Right lobe of liver (tissue), 4 donors: ENCODE measurements at regions not wholly inside any gene's neighbourhood (a gene's known extent, or its start where the extent isn't known, plus 50 kb on each side); places are given as distances from the start of the nearest gene placed in this dataset.

Source experiments
- POLR2A ChIP-seq: fragments of 450-650 bp; IDR thresholded peaks from one replicate; pipeline ENCODE4 v1.6.1; 2017; ENCODE audit warnings: antibody characterized with exemption, mild to moderate bottlenecking
- TF ChIP-seq, protein P1 (sequence below), 4 donors: fragments of 200-600 bp in 3 of 4; fragments of 450-650 bp in 1 of 4; IDR thresholded peaks; one replicate each; pipeline versions ENCODE4 v1.5.1 to v1.8.0; 2016 to 2022; ENCODE audit warnings: antibody characterized with exemption in 4 of 4, mild to moderate bottlenecking in 2 of 4
- donor health status: DM: no; HTN: no; CAD: no.
- donor health status: DM: no; HTN: no; CAD: no.
- donor health status: DM: no; HTN: yes; CAD: no.

DNA sequence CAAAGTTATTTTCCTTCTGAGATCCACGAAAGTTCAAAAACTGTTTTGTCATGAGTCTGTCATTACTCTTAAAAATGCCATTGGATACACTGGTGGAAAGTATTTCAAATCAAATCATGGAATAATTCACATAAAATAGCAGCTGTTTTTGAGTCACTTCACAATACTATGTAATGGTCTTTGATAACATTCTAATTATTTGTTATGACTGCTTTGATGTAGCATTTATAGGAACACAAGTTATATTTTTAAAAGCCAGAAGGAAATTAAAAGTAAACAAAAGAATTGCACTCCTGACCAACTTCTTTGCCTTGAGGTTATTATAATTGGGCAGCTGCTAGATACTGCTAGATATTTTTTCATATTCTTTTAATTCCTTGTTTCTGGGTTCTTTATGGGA is 473.2 kb downstream of the CCER1 start:
- TF ChIP-seq, protein P1, sequence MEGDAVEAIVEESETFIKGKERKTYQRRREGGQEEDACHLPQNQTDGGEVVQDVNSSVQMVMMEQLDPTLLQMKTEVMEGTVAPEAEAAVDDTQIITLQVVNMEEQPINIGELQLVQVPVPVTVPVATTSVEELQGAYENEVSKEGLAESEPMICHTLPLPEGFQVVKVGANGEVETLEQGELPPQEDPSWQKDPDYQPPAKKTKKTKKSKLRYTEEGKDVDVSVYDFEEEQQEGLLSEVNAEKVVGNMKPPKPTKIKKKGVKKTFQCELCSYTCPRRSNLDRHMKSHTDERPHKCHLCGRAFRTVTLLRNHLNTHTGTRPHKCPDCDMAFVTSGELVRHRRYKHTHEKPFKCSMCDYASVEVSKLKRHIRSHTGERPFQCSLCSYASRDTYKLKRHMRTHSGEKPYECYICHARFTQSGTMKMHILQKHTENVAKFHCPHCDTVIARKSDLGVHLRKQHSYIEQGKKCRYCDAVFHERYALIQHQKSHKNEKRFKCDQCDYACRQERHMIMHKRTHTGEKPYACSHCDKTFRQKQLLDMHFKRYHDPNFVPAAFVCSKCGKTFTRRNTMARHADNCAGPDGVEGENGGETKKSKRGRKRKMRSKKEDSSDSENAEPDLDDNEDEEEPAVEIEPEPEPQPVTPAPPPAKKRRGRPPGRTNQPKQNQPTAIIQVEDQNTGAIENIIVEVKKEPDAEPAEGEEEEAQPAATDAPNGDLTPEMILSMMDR (IDR thresholded peaks at IDR 0.05) = no peak
- no peak for TF ChIP-seq POLR2A
